ENCODE measurements at regions not wholly inside any gene's neighbourhood (a gene's known extent, or its start where the extent isn't known, plus 50 kb on each side); places are given as distances from the start of the nearest gene placed in this dataset.

DNA sequence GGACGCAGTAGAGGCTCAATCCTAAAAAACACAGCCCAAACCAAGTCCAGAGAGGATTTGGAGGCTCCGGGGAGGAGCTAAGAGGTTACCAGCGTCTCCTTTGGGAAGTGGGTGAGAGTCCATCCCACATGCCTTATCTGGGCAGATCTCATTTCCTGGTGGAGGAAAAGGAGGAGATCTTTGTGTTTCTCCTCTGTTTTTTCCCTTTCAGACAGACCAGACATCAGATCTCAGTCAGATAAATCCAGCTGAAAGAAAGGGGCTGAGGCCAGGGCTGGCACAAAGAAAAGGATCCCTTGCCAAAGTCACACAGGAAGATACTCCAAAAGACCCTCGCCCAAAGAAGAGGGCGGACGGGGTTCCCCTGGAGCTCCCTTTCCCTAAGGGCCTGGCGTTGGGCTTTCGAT, 58.3 kb upstream of the COMTD1 start:
- no peak for DNase-seq

DNA sequence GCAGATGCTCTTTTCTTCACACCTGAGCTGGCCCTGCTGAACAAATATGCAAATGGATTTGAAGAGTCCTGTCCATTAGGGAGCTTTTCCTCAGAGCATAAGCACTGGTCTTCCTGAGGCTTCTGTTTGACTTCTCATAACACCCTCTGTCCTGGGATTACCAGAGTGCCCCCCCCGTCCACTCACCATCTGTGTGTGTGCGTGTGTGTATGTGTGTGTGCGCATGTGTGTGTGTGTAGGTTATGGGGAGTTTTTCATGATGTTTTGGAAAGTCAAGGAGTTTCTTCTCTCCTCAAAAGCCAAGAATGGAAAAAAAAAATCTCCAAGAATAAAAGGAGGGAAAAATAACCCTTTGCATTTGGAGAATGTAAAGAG, 57.7 kb upstream of the COMTD1 start:
- DNase-seq: no peak

DNA sequence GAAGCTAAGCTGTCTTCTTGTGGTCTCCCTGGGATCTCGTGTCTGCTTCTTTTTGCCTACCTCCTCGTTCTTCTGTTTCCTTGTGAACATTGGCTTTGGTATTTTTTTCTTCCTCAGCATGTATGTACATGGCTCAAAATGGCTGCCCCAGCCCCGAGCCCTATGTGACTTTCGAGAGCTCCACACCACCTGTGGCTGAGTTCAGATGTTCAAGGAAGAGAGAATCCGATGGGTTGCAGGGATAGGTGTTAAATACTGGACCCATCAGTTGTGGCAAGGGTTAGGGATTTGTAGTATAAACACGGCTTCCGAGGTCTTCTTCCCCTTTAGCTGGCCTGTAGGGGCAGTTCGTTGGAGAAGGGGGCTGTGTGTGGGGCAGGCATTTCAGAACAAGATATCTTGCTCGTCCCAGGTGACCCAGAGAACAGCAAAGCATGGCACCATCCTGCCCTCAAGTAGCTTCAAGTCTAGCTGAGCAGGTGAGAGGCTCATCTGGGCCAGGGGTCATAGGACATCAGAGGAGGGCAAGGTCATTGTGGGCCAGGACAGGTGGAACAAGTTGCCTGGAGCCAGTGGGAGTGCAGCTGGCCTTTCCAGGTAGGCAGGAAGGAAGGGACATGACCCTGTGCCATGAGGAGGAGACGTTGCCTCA, 57.2 kb upstream of the COMTD1 start:
- DNase-seq: no peak

DNA sequence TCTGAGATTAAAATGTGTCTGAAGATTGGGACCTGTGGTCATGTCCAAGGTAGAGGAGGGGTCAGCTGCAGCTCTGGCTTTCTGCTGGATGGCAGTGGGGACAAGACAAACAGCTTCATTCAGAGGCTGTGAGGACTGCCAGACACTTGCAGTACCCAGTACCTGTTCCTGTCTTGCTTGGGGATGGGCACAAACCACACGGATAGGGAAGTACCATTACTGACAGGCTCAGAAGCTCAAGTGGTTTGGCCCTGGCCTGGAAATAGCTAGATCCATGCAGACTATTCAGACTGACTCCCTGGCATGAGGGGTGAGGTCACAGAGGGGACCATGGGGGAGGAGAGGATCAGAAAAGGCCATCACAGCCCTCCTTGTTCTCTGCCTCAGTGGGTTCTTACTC, 56.0 kb upstream of the COMTD1 start:
- DNase-seq: no peak

DNA sequence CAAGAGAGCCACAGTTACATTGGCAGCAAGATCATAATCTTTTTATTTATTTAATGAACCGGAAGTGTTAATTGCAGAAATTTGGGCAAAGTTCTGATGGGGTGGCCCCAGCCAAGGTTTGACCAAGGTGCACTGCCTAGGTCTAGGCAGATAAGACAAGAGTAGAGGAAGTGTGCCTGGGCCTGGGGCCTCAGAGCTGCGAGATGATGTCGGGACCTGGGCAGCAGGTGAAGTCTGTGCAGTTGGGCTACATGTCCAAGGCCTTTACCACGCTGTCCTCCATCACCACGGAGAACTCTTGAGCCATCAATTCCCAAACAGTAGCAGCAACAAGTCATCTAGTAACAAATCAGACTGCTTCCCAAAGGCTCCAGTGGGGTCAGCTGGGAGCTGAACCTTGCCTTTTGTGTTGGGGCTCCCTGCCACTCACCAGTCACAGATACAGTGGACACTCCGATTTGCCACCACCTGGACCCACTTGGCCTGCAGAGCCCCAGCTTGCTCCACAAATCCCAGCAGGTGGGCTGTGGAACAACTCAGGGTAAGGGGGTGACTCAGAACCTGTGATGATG, 52.5 kb upstream of the COMTD1 start:
- no peak for DNase-seq

DNA sequence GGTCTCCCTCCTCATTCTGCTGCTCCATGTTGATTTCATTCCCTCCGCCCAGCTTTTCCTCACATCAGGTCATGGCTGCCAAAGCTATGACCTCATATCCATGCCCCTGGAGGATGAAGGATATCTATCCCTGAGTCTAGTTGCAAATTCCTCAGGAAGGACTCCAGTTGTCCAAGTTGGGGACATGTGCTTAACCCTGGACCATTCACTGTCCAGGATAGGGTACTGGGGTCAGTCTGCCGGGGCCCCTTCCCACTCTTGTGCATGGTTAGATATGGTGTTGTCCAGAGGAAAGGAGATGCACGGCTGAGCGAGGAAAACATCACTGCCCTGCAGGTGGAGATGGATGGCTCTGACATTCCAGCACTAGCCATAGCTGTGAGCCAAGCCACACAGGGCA, 51.9 kb upstream of the COMTD1 start:
- DNase-seq: no peak

DNA sequence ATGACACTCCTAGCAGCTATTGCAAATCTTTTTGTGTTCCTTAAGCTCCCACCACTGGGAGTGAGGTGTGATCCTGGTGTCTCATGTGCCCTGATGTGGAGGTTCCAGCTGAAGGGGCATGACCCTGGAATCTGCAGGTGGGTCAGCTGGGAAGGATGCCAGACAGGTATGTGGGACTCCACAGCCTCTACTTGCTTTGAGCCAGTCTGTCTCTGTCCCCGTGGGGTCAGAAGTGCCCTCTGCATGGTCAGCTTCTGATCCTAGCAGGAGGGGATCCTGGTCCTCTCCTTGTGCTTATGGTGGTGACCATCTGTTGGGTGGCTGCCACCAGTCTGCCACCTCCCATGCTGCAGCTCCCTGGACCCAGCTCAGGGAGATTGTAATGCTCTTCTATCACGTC, 51.1 kb upstream of the COMTD1 start:
- no peak for DNase-seq
